Naive thymus-derived CD4-positive, alpha-beta T cell (primary cell): ENCODE measurements at regions not wholly inside any gene's neighbourhood (a gene's known extent, or its start where the extent isn't known, plus 50 kb on each side); places are given as distances from the start of the nearest gene placed in this dataset.

ENCODE experiments used
- ATAC-seq: fragments of 150-1000 bp; cut with Tn5 transposase; 2 replicates; pipeline ENCODE4 v1.10.0; 2021; ENCODE audit warnings: mild to moderate bottlenecking, moderate library complexity
- CTCF ChIA-PET: fragments of 350-600 bp; sonication (Branson Sonifier 250); formaldehyde crosslinking; loops from one replicate; lab custom pipeline; 2021; ENCODE audit warnings: antibody characterized with exemption; lab: Charles Lee
- POLR2A ChIA-PET: fragments of 350-600 bp; sonication (Branson Sonifier 250); formaldehyde crosslinking; loops from one replicate; lab custom pipeline; 2021; ENCODE audit warnings: antibody characterized with exemption, inconsistent platforms; lab: Charles Lee
- DNase-seq, 9 donors: peaks; one replicate each; pipeline versions ENCODE4 v3.0.0 to v3.0.0-alpha.2; 2020 to 2022; ENCODE audit warnings: mixed read lengths in 1 of 9
- H3K27ac ChIP-seq: one replicate; pipeline ENCODE4 v1.7.0; 2013; ENCODE audit warnings: mild to moderate bottlenecking, low read depth, low read length, moderate library complexity
- H3K27me3 ChIP-seq, 2 donors: one replicate each; pipeline ENCODE4 v1.7.0; 2013; ENCODE audit warnings: low read length in 2 of 2, mild to moderate bottlenecking in 2 of 2, moderate library complexity in 2 of 2; ENCODE audit not compliant: control insufficient read depth in 2 of 2, insufficient read depth in 2 of 2
- H3K36me3 ChIP-seq, 3 experiments: 1 replicate in 2 of 3; 2 replicates in 1 of 3; pipeline ENCODE4 v1.7.0; 2013; ENCODE audit warnings: low read length in 3 of 3, mild to moderate bottlenecking in 3 of 3, moderate library complexity in 1 of 3; ENCODE audit not compliant: insufficient read depth in 3 of 3, control insufficient read depth in 2 of 3
- H3K4me1 ChIP-seq, 2 donors: one replicate each; pipeline ENCODE4 v1.7.0; 2013; ENCODE audit warnings: low read length in 2 of 2, mild to moderate bottlenecking in 2 of 2, moderate library complexity in 1 of 2; ENCODE audit not compliant: control insufficient read depth in 2 of 2, insufficient read depth in 2 of 2
- H3K4me3 ChIP-seq: 2 replicates; pipeline ENCODE4 v1.7.0; 2013; ENCODE audit warnings: mild to moderate bottlenecking, low read length
- H3K9me3 ChIP-seq, 3 experiments: 1 replicate in 2 of 3; 2 replicates in 1 of 3; pipeline ENCODE4 v1.7.0; 2013; ENCODE audit warnings: low read length in 3 of 3; ENCODE audit not compliant: control insufficient read depth in 2 of 3
- H3K27ac Mint-ChIP-seq, 9 donors: one replicate each; pipeline ENCODE4 v1.8.0; 2020 to 2022; ENCODE audit warnings: mixed read lengths in 9 of 9, mild to moderate bottlenecking in 8 of 9, moderate library complexity in 5 of 9, inconsistent platforms in 2 of 9
- H3K27me3 Mint-ChIP-seq, 5 donors: one replicate each; pipeline ENCODE4 v1.8.0; 2021 to 2022; ENCODE audit warnings: mixed read lengths in 5 of 5, mild to moderate bottlenecking in 1 of 5
- H3K36me3 Mint-ChIP-seq, 5 donors: one replicate each; pipeline ENCODE4 v1.8.0; 2020 to 2022; ENCODE audit warnings: mixed read lengths in 5 of 5, mild to moderate bottlenecking in 3 of 5, inconsistent platforms in 1 of 5
- H3K4me1 Mint-ChIP-seq, 7 donors: one replicate each; pipeline ENCODE4 v1.8.0; 2020 to 2022; ENCODE audit warnings: mixed read lengths in 7 of 7, mild to moderate bottlenecking in 3 of 7, inconsistent platforms in 1 of 7
- H3K4me3 Mint-ChIP-seq, 10 donors: one replicate each; pipeline ENCODE4 v1.8.0; 2020 to 2022; ENCODE audit warnings: mild to moderate bottlenecking in 10 of 10, mixed read lengths in 10 of 10, moderate library complexity in 6 of 10, inconsistent platforms in 2 of 10
- H3K9me3 Mint-ChIP-seq, 11 donors: one replicate each; pipeline ENCODE4 v1.8.0; 2020 to 2022; ENCODE audit warnings: mixed read lengths in 11 of 11, mild to moderate bottlenecking in 4 of 11, inconsistent platforms in 1 of 11, moderate library complexity in 1 of 11
- intact Hi-C, 2 donors: fragments of 100-400 bp; cut with micrococcal nuclease; formaldehyde crosslinking; loops; one replicate each; pipeline ENCODE4 v1.15.1; 2023

GRCh38 chr9:126053913-126054312, 272.7 kb upstream of the MVB12B start:
- Histone ChIP-seq H3K27me3 (no peaks in the 10 kb centered on the region), H3K4me1 (no peaks in the 10 kb centered on the region), H3K27ac (no peak overlapping the region), H3K36me3 (no peaks in the 10 kb centered on the region), H3K4me3 (no peak overlapping the region), H3K9me3 (no peaks in the 10 kb centered on the region)
- ATAC-seq: no peak
- peaks cover 2 to 22% (median 7%) of the 10 kb centered on the region in 5 donors for H3K27me3 Mint-ChIP-seq
- no peaks in the 10 kb centered on the region for H3K4me1 Mint-ChIP-seq
- no peaks in the 10 kb centered on the region for H3K36me3 Mint-ChIP-seq
- no peak overlapping the region for H3K27ac Mint-ChIP-seq
- DNase-seq: no peak
- H3K4me3 Mint-ChIP-seq: no peak overlapping the region
- CTCF ChIA-PET: no interaction called here
- POLR2A ChIA-PET: no interaction called here
- intact Hi-C loops: no loop called here
- peaks cover 0 to 1% (median 0%) of the 10 kb centered on the region in 11 donors for H3K9me3 Mint-ChIP-seq

DNA sequence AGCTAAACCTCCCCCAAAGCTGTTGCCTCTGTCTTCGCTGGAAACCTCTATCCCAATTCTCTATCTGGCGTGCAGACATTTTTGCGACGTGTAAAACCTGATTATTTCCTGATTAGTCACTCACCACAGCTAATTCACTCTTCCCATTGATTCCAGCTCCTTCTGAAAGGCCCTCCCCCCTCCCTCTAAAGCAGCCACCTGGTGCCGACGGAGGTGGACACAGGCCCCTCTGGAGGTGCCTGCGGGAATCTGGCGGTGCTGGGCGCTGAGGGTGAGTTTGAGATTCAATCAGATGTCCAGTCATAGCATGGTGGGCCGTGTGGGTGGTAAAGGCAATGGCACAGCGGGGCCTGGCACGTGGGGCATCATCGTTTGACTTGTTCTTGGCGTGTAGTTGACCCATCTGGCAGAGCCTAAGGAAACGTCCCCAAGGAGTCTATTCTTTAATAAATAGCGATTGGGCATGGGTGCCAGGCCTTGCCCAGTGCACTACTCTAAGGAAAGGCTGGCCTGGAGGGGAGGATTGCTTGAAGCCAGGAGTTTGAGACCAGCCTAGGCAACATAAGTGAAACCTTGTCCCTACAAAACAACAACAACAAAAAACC, 271.1 kb upstream of the MVB12B start:
- CTCF ChIA-PET: no interaction called here
- H3K36me3 ChIP-seq: no peaks in the 10 kb centered on the region
- no peaks in the 10 kb centered on the region for H3K9me3 ChIP-seq
- Mint-ChIP-seq H3K4me1 (no peaks in the 10 kb centered on the region), H3K36me3 (no peaks in the 10 kb centered on the region), H3K9me3 (peaks cover 0 to 1% (median 0%) of the 10 kb centered on the region in 11 donors), H3K27ac (no peak overlapping the region), H3K27me3 (peaks cover 2 to 22% (median 7%) of the 10 kb centered on the region in 5 donors), H3K4me3 (no peak overlapping the region)
- H3K27ac ChIP-seq: no peak overlapping the region
- H3K4me1 ChIP-seq: no peaks in the 10 kb centered on the region
- POLR2A ChIA-PET: no interaction called here
- ATAC-seq: no peak
- no peak for DNase-seq
- no peaks in the 10 kb centered on the region for H3K27me3 ChIP-seq
- intact Hi-C loops: no loop called here
- no peak overlapping the region for H3K4me3 ChIP-seq

- Histone ChIP-seq H3K36me3 (no peaks in the 10 kb centered on the region), H3K4me3 (no peak overlapping the region), H3K27ac (no peak overlapping the region), H3K9me3 (no peaks in the 10 kb centered on the region), H3K27me3 (no peaks in the 10 kb centered on the region), H3K4me1 (no peaks in the 10 kb centered on the region)
- H3K4me1 Mint-ChIP-seq: no peaks in the 10 kb centered on the region
- H3K36me3 Mint-ChIP-seq: no peaks in the 10 kb centered on the region
- H3K27ac Mint-ChIP-seq: no peak overlapping the region
- ChIA-PET CTCF (no interaction called here), POLR2A (no interaction called here)
- intact Hi-C loops: no loop called here
- H3K27me3 Mint-ChIP-seq: peaks cover 2 to 17% (median 11%) of the 10 kb centered on the region in 5 donors
- DNase-seq (no peak), ATAC-seq (no peak)
- H3K9me3 Mint-ChIP-seq: peaks cover 0 to 1% (median 0%) of the 10 kb centered on the region in 11 donors
- H3K4me3 Mint-ChIP-seq: no peak overlapping the region
Measured at GRCh38 chr9:126056312-126057021, 270.2 kb upstream of the MVB12B start.

DNA sequence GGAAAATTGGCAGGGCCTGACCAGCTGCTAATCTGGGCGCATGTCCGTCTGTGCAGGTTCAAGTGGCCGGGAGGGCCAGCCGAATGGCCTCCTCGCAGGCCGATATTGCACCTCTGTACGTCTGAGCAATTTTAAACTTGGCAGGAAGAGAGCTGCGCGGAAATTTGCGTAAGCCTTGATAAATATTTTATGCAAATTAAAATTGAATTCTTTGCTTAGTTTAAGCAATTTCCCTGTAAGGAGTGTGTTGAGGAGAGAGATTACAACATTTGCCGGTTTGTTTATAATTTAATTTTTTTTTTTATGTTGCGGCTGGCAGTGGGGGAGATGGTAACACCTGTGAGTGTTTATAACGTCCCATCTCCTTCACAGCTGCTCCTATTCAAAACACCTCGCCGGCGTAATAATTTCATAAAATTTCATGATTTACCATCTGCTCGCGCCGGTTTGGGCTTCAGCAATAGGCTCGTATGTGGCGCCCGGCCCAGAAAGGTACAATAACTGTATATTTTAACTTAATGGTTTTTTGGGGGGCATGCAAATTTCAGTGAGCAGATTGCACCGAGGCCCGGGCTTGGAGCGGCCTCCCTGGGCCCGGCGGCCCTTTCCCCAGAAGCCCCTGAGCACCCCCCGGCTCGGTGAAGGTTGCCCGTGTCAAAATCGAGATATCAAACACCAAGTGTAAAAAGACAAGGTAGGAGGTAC, 269.4 kb upstream of the MVB12B start:
- ATAC-seq (no peak), DNase-seq (no peak)
- Mint-ChIP-seq H3K4me3 (no peak overlapping the region), H3K27ac (no peak overlapping the region), H3K27me3 (peaks cover 2 to 23% (median 11%) of the 10 kb centered on the region in 5 donors), H3K36me3 (no peaks in the 10 kb centered on the region), H3K9me3 (peaks cover 0 to 1% (median 0%) of the 10 kb centered on the region in 11 donors), H3K4me1 (no peaks in the 10 kb centered on the region)
- Histone ChIP-seq H3K4me3 (no peak overlapping the region), H3K9me3 (no peaks in the 10 kb centered on the region), H3K27ac (no peak overlapping the region), H3K36me3 (no peaks in the 10 kb centered on the region), H3K27me3 (no peaks in the 10 kb centered on the region), H3K4me1 (no peaks in the 10 kb centered on the region)
- POLR2A ChIA-PET: no interaction called here
- intact Hi-C loops: no loop called here
- CTCF ChIA-PET: no interaction called here

DNA sequence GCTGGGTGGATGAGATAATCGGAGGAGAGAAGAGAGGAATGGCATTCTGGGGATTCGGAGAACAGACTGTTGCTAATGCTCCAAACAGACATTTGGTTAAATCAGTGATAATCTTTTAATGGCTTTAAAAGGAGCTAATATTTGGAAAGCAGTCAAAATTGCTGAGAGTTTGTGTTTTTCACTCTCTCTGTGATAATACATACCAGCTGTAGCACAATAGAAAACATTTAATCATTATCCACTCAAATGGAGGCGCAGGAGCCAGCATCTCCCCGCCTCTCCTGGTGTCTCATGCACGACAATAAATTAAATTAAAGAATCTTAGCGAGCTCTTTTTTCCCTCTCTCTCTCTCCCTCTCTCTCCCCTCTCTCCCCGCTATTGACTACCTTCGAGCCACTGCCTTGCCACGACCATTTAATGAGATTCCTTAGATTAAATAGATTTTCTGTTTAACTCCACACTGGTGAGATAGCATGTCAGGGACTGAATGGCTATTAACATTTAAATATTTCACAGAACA, 268.6 kb upstream of the MVB12B start:
- Mint-ChIP-seq H3K4me1 (no peaks in the 10 kb centered on the region), H3K27ac (no peak overlapping the region), H3K9me3 (peaks cover 0 to 1% (median 0%) of the 10 kb centered on the region in 11 donors), H3K27me3 (peaks cover 2 to 23% (median 9%) of the 10 kb centered on the region in 5 donors), H3K4me3 (no peak overlapping the region), H3K36me3 (no peaks in the 10 kb centered on the region)
- H3K4me3 ChIP-seq: no peak overlapping the region
- no peak for ATAC-seq
- no peaks in the 10 kb centered on the region for H3K27me3 ChIP-seq
- no peak for DNase-seq
- no peaks in the 10 kb centered on the region for H3K4me1 ChIP-seq
- H3K36me3 ChIP-seq: no peaks in the 10 kb centered on the region
- CTCF ChIA-PET: no interaction called here
- H3K9me3 ChIP-seq: no peaks in the 10 kb centered on the region
- intact Hi-C loops: no loop called here
- H3K27ac ChIP-seq: no peak overlapping the region
- POLR2A ChIA-PET: no interaction called here

DNA sequence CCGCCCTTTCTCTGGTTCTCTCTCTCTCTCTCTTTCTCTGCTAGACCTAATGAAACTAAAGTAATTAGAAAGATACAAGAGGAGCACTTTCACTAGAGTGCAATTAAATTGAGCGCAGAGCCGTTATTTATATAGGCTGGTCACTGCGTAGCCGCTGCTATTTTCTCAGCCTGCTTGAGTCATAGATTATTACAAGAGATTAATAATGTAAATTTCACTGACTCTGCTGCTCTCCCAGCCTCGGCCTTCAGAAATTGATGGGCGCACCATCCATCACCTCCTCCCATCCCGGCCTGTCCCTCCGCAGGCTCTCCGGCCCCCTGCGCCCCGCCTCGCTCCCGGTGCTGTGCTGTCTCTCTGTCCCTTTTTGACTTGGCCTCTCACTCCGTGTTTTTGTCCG, 268.0 kb upstream of the MVB12B start:
- no peaks in the 10 kb centered on the region for H3K4me1 Mint-ChIP-seq
- peaks cover 2 to 23% (median 7%) of the 10 kb centered on the region in 5 donors for H3K27me3 Mint-ChIP-seq
- CTCF ChIA-PET: no interaction called here
- no peaks in the 10 kb centered on the region for H3K4me1 ChIP-seq
- H3K36me3 Mint-ChIP-seq: no peaks in the 10 kb centered on the region
- POLR2A ChIA-PET: no interaction called here
- no peak overlapping the region for H3K4me3 Mint-ChIP-seq
- no peak overlapping the region for H3K4me3 ChIP-seq
- H3K27ac Mint-ChIP-seq: no peak overlapping the region
- H3K36me3 ChIP-seq: no peaks in the 10 kb centered on the region
- no peak overlapping the region for H3K27ac ChIP-seq
- H3K27me3 ChIP-seq: no peaks in the 10 kb centered on the region
- intact Hi-C loops: no loop called here
- DNase-seq: no peak
- H3K9me3 Mint-ChIP-seq: peaks cover 0 to 1% (median 0%) of the 10 kb centered on the region in 11 donors
- ATAC-seq: no peak
- no peaks in the 10 kb centered on the region for H3K9me3 ChIP-seq
